ENCODE measurements at regions not wholly inside any gene's neighbourhood (a gene's known extent, or its start where the extent isn't known, plus 50 kb on each side); places are given as distances from the start of the nearest gene placed in this dataset.

- no peak for DNase-seq (ENCODE audit: low read depth)
Observed at GRCh38 chr7:130880668-130881067, 146.7 kb upstream of the KLF14 start.

GRCh38 chr7:130881091-130881798 is 147.2 kb upstream of the KLF14 start:
- no peak for DNase-seq (ENCODE audit: low read depth)

GRCh38 chr7:130881799-130882141 is 147.8 kb upstream of the KLF14 start:
- no peak for DNase-seq (ENCODE audit: low read depth)

- DNase-seq (ENCODE audit: low read depth), result no peak
Observed at GRCh38 chr7:130882396-130882795, 148.4 kb upstream of the KLF14 start.

- DNase-seq (ENCODE audit: low read depth), result no peak
Observed at GRCh38 chr7:130883928-130884327, 149.9 kb upstream of the KLF14 start.

GRCh38 chr7:130884437-130885417 is 150.7 kb upstream of the KLF14 start:
- no peak for DNase-seq (ENCODE audit: low read depth)

- no peak for DNase-seq (ENCODE audit: low read depth)
Observed at GRCh38 chr7:130886438-130887135, 152.6 kb upstream of the KLF14 start.

GRCh38 chr7:130887182-130887956 is 153.4 kb upstream of the KLF14 start:
- DNase-seq (ENCODE audit: low read depth), result no peak

GRCh38 chr7:130887957-130888371 is 154.0 kb upstream of the KLF14 start:
- no peak for DNase-seq (ENCODE audit: low read depth)

- no peak for DNase-seq (ENCODE audit: low read depth)
Observed at GRCh38 chr7:130888468-130888867, 154.5 kb upstream of the KLF14 start.

- no peak for DNase-seq (ENCODE audit: low read depth)
Observed at GRCh38 chr7:130890176-130891020, 156.4 kb upstream of the KLF14 start.

- no peak for DNase-seq (ENCODE audit: low read depth)
Observed at GRCh38 chr7:130891254-130892094, 157.5 kb upstream of the KLF14 start.

- no peak for DNase-seq (ENCODE audit: low read depth)
Observed at GRCh38 chr7:130893441-130893894, 159.5 kb upstream of the KLF14 start.

GRCh38 chr7:130894146-130894908 is 160.3 kb upstream of the KLF14 start:
- no peak for DNase-seq (ENCODE audit: low read depth)

- DNase-seq (ENCODE audit: low read depth), result no peak
Observed at GRCh38 chr7:130894909-130895750, 161.1 kb upstream of the KLF14 start.

GRCh38 chr7:130896051-130896881 is 162.3 kb upstream of the KLF14 start:
- DNase-seq (ENCODE audit: low read depth), result no peak

GRCh38 chr7:130896898-130897514 is 163.0 kb upstream of the KLF14 start:
- peak; percentile 67 for DNase-seq (ENCODE audit: low read depth)
